Muscle layer of colon (tissue), 2 donors: ENCODE measurements at regions not wholly inside any gene's neighbourhood (a gene's known extent, or its start where the extent isn't known, plus 50 kb on each side); places are given as distances from the start of the nearest gene placed in this dataset.

Experiments
- H3K27ac ChIP-seq: one replicate; pipeline ENCODE4 v1.7.0; 2013; ENCODE audit warnings: low read depth, mild to moderate bottlenecking, low read length, moderate library complexity
- H3K27me3 ChIP-seq, 2 donors: one replicate each; pipeline ENCODE4 v1.7.0; 2013; ENCODE audit warnings: low read length in 2 of 2, mild to moderate bottlenecking in 2 of 2; ENCODE audit not compliant: insufficient read depth in 2 of 2, control insufficient read depth in 1 of 2
- H3K36me3 ChIP-seq: one replicate; pipeline ENCODE4 v1.7.0; 2013; ENCODE audit warnings: mild to moderate bottlenecking, low read length; ENCODE audit not compliant: insufficient read depth
- H3K4me1 ChIP-seq: one replicate; pipeline ENCODE4 v1.7.0; 2013; ENCODE audit warnings: mild to moderate bottlenecking, low read length; ENCODE audit not compliant: insufficient read depth
- H3K4me3 ChIP-seq, 2 donors: one replicate each; pipeline ENCODE4 v1.7.0; 2013; ENCODE audit warnings: low read length in 2 of 2, low read depth in 1 of 2, mild to moderate bottlenecking in 1 of 2, moderate library complexity in 1 of 2
- H3K9ac ChIP-seq: one replicate; pipeline ENCODE4 v1.7.0; 2013; ENCODE audit warnings: low read length
- H3K9me3 ChIP-seq: one replicate; pipeline ENCODE4 v1.7.0; 2013; ENCODE audit warnings: mild to moderate bottlenecking, low read length
- donor health status: abdominal sarcoma.
- donor health status: Adenocarcinoma of cecum.

DNA sequence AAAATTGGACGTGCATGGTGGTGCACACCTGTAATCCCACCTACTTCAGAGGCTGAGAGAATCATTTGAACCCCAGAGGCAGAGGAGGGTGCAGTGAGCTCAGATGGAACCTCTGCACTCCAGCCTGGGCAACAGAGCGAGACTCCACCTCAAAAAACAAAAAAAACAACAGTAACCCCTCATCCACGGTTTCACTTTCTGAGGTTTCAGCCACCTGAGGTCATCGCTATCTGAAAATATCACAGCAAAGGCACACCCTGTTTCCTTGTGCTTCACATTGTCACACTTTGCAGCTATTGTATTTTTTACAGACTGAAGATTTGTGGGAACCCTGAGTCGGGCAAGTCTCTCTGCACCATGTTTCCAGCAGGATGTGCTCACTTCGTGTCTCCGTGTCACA lies 54.1 kb upstream of the FOXQ1 start:
- Histone ChIP-seq H3K36me3 (no peaks in the 10 kb centered on the region), H3K9ac (no peak overlapping the region), H3K27ac (no peak overlapping the region), H3K27me3 (no peaks in the 10 kb centered on the region), H3K9me3 (no peaks in the 10 kb centered on the region), H3K4me3 (no peak overlapping the region), H3K4me1 (no peaks in the 10 kb centered on the region)

DNA sequence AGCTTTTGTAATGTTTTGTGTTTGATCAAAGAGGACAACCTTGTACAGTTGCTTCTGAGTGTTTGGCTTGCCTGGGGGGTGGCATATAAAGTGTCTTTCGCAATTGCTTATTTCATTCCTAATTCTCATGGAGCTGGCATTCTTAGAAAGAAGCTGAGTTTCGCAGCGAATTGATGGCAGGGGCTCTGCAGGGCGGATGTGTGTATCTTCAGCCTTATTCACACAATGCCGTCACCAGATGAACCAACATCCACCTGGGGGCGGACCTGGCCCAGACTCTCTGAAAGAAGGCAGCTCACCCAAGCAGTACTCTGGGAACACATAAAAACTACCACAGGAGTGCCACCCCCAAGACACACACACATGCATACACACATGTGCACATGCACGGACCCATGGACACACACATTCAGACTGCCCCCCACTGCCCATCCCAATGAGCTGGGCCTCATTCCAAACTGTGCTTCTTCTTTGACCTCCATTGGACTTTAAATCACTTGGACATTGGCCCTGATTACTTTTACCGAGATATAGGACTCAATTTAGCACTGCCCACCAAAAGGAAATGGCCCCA lies 55.4 kb upstream of the FOXQ1 start:
- H3K9ac ChIP-seq, result no peak overlapping the region
- H3K27me3 ChIP-seq, result no peaks in the 10 kb centered on the region
- H3K27ac ChIP-seq, result no peak overlapping the region
- H3K4me1 ChIP-seq, result no peaks in the 10 kb centered on the region
- H3K36me3 ChIP-seq, result no peaks in the 10 kb centered on the region
- H3K4me3 ChIP-seq, result no peak overlapping the region
- H3K9me3 ChIP-seq, result no peaks in the 10 kb centered on the region

DNA sequence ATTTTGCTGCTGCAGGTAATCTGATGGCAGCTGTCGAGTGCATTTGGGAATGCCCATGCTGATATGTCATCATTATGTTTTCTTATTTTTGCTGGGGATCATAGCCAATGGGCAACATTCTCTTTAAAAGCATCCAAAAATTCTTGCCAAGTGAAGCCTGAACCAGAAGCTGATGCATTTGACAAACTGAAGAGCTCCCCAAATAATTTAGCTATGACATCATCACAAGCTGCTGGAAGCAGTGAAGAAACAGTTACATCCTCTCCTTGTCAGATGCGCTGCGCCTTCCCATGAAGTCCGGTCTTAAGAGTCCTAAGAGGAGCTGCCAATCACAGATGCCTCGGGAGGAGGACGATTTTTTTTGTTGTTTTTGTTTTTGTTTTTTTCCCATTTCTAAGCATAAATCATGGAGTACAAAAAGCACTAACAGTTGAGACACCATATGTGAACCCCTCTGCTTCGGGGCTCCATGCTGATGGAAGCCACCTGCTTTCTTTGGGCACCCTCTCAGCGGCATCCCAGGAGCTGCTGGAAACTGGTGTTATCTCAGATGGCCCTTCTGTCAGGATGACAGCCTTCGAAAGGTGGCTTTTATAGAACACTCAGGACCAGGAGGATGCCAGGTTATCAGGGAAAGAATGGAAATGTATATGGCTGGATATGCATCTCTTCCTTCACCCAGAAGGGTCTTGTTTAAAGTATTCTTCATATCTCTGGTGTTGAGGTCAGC lies 56.1 kb upstream of the FOXQ1 start:
- Histone ChIP-seq H3K36me3 (no peaks in the 10 kb centered on the region), H3K27me3 (no peaks in the 10 kb centered on the region), H3K27ac (no peak overlapping the region), H3K9ac (no peak overlapping the region), H3K4me1 (no peaks in the 10 kb centered on the region), H3K9me3 (no peaks in the 10 kb centered on the region), H3K4me3 (no peak overlapping the region)

DNA sequence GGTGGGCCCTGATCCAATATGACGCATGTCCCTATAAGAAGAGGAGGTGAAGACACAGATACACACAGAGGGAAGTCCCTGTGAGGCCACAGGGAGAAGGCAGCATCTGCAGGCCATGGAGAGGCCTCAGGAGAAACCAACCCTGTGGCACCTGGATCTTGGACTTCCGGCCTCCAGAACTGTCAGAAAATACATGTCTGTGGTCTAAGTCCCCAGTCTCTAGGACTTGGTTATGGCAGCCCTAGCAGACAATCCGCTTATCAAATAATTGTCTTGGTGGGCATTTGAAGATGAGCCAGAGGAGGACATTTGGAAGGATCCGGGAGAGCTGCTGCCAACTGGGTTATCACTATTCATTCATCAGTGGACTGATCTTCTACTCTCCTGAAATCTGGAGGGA lies 57.6 kb upstream of the FOXQ1 start:
- Histone ChIP-seq H3K27me3 (no peaks in the 10 kb centered on the region), H3K27ac (no peak overlapping the region), H3K4me3 (no peak overlapping the region), H3K36me3 (no peaks in the 10 kb centered on the region), H3K4me1 (no peaks in the 10 kb centered on the region), H3K9ac (no peak overlapping the region), H3K9me3 (no peaks in the 10 kb centered on the region)

DNA sequence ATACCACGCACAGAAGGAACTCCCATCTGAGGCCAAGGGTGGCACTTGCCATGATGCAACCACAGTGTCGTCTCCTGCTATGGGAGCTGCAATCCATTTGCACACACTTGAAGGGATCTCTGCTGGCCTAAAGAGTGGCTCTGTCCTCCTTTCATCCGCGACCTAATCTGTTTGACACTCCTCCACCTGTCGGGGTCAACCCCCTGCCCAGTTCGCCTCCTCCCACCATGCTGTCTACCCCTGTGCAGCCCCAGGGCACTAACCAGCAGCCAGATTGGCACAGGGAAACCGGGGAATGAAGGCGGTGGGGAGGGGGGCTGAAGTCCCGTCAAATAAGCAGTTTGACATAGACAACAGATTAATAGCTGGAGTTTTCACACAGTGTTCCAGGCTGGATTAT lies 58.1 kb upstream of the FOXQ1 start:
- Histone ChIP-seq H3K36me3 (no peaks in the 10 kb centered on the region), H3K4me1 (no peaks in the 10 kb centered on the region), H3K27ac (no peak overlapping the region), H3K4me3 (no peak overlapping the region), H3K9me3 (no peaks in the 10 kb centered on the region), H3K27me3 (no peaks in the 10 kb centered on the region), H3K9ac (no peak overlapping the region)

DNA sequence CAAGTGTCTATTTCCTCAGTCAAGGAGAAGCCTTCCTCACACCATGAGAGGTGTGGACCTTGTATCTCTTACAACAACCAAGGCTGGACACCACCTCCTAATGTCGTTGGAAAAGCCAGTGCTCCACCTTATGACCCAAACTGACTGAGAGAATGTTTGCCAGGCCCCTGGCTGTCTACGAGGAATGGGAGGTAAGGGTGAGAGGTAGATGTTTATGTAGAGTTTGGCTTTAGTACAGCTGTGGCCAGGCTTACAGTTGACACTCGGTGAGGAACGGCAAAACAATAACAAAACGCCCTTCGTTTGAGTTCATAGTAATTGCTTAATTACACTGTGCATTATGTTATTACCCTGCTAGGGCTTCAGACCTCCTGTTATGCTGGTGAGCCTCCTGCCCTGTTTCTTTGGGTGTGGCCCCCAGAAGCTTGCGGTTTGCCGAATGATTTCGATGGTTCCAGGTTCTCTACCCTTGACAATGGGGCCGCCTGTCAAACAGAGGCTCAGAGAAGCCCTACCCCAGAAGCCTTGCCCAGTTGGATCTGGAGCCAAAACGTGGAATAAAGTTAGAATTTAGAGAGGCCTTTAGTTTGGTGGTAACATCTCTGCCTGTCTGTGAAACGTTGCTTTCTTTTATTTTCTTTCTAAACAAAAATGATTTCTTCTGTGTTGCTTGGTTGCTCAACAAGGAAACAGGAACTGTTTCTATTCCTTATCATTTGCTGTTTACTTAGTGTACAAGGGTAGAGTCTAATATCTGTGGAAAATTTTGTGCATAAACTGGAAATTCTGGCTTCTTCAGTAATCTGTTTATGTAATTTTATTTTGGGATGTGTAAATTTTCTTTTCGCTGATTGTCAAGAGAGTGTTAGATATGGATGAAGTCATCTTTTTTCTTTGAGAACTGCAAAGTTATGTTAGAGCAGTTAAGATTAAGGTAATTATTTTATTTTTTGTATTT lies 60.4 kb upstream of the FOXQ1 start:
- H3K27ac ChIP-seq, result no peak overlapping the region
- H3K4me1 ChIP-seq, result no peaks in the 10 kb centered on the region
- no peak overlapping the region for H3K9ac ChIP-seq
- H3K4me3 ChIP-seq, result no peak overlapping the region
- H3K27me3 ChIP-seq, result no peaks in the 10 kb centered on the region
- H3K36me3 ChIP-seq, result no peaks in the 10 kb centered on the region
- H3K9me3 ChIP-seq, result no peaks in the 10 kb centered on the region

DNA sequence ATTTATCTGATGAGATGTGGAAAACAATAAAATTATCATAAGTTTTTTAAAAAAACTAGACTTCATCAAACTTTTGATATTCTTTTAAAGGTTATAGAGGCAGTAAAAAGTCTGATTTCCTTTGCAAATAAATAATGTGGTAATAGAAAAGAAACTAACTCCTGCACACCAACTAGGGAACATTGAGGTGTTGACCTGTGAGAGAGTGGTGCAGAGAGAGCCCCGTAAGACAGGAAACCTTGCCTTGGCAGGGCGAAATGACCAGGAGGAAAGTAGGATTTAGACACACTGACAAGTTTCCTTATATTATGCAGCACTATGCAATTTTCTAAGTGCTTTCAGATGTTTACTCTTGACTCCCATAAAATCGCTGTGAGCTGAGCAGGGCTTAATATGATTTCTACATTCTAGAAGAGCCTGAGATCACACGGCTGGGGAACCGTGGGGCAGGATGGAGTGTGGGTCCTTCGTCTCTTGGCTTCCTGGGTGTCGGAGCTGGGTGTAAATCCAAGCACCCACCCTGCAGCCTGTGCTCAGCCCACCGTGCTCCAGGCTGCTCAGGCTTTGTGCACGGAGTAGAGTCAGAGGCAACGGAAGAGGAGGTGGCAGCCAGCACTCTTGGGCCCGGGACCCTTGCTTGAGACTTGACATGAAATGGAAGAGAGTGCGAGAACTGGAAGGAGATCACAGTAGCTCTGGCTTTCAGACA lies 61.3 kb upstream of the FOXQ1 start:
- no peak overlapping the region for H3K27ac ChIP-seq

DNA sequence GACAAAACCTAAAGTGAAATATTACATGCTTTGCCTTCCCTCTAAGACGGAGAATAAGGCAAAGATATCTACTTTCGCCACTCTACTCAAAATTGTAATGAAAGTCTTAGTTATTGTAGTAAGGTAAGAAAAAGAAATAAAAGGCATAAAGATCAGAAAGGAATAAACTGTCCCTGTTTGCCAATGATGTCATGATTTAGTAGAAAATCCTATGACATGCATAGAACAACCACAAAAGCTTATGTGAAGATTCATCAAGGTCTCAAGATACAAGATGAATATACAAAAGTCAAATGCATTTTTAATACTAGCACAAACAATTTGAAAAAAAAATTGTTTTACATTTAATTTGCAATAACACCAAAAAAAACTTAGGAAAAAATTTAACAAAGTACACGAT lies 64.0 kb upstream of the FOXQ1 start:
- H3K9ac ChIP-seq, result no peak overlapping the region
- H3K4me3 ChIP-seq, result no peak overlapping the region
- H3K4me1 ChIP-seq, result no peaks in the 10 kb centered on the region
- no peaks in the 10 kb centered on the region for H3K27me3 ChIP-seq
- no peaks in the 10 kb centered on the region for H3K9me3 ChIP-seq
- no peak overlapping the region for H3K27ac ChIP-seq
- H3K36me3 ChIP-seq, result no peaks in the 10 kb centered on the region

More for the DNA sequence above, 61.3 kb upstream of the FOXQ1 start:
- Histone ChIP-seq H3K9ac (no peak overlapping the region), H3K9me3 (no peaks in the 10 kb centered on the region), H3K4me1 (no peaks in the 10 kb centered on the region), H3K27me3 (no peaks in the 10 kb centered on the region), H3K36me3 (no peaks in the 10 kb centered on the region), H3K4me3 (no peak overlapping the region)

DNA sequence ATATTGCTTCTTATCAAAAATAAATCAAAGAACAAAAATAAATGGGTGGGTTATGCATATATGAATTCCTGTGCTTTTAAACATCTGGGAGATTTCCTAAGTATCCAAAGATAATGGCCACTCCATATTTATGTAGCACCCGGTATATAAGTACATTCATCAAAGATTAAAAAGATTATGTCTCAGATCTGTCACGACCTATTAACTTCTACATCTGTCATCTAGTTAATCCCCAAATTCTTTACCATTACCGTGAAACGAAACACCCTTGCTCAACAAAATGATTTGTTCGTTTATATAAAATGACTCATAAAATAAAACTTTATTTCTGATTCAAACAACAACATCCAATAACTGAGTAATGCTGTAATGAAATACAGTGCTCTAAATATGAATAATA lies 64.8 kb upstream of the FOXQ1 start:
- no peak overlapping the region for H3K9ac ChIP-seq
- H3K9me3 ChIP-seq, result no peaks in the 10 kb centered on the region
- H3K4me1 ChIP-seq, result no peaks in the 10 kb centered on the region

DNA sequence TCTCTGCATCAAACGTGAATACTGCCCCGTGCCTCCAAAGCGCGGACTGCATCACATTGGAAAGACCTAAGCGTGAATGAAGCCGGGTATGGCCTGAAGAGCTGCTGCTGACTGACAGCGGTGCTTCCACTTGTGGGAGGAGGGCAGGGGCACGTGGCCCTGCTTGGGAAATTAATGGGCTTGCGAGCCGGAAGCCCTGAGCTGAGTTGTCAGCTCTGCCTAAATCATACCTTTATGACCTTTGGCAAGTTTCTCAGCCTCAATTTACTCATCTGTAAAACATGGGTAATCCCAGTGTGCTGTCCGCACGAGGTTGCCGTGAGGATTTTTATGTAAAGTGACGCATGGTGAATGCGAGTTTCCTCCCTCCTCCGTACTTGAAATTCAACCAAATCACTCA lies 67.0 kb upstream of the FOXQ1 start:
- Histone ChIP-seq H3K4me1 (no peaks in the 10 kb centered on the region), H3K4me3 (no peak overlapping the region), H3K27ac (no peak overlapping the region), H3K36me3 (no peaks in the 10 kb centered on the region), H3K27me3 (no peaks in the 10 kb centered on the region), H3K9ac (no peak overlapping the region), H3K9me3 (no peaks in the 10 kb centered on the region)

More for the DNA sequence above, 64.8 kb upstream of the FOXQ1 start:
- H3K27me3 ChIP-seq, result no peaks in the 10 kb centered on the region
- no peak overlapping the region for H3K27ac ChIP-seq
- H3K4me3 ChIP-seq, result no peak overlapping the region
- no peaks in the 10 kb centered on the region for H3K36me3 ChIP-seq

DNA sequence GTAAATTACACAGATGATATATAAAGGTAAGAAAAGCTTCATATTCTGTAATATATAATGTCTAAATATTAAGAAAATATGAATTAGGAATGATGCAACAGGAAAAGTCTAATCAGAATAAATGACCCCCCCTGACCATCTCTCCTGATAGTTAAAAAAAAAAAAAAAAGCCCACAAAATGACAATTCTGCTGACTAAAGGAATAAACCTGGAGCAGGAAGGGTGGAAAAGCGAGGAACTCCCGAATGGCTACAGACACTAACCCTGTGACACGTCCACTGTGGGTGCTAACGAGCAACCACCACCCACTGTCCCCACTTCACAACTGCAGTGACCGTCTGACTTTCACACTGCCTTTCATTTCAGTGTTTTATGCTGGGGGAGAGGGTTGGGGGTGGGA lies 67.6 kb upstream of the FOXQ1 start:
- no peaks in the 10 kb centered on the region for H3K9me3 ChIP-seq
- H3K36me3 ChIP-seq, result no peaks in the 10 kb centered on the region
- no peaks in the 10 kb centered on the region for H3K27me3 ChIP-seq
- H3K4me3 ChIP-seq, result no peak overlapping the region
- no peak overlapping the region for H3K9ac ChIP-seq
- no peaks in the 10 kb centered on the region for H3K4me1 ChIP-seq
- H3K27ac ChIP-seq, result no peak overlapping the region
